Brain microvascular endothelial cell (primary cell): ENCODE measurements at regions not wholly inside any gene's neighbourhood (a gene's known extent, or its start where the extent isn't known, plus 50 kb on each side); places are given as distances from the start of the nearest gene placed in this dataset.

ENCODE experiments used
- DNase-seq: peaks from one replicate; pipeline ENCODE4 v3.0.0-alpha.2; 2020
- H3K27ac ChIP-seq: fragments of 250-450 bp; sonication (Bioruptor Pico); 2 replicates; pipeline ENCODE4 v1.5.1; 2020; ENCODE audit warnings: mild to moderate bottlenecking, moderate library complexity
- H3K27me3 ChIP-seq: fragments of 250-450 bp; sonication (Bioruptor Pico); replicated peaks from 2 replicates; pipeline ENCODE4 v1.5.1; 2020; ENCODE audit warnings: mild to moderate bottlenecking
- H3K36me3 ChIP-seq: fragments of 250-450 bp; sonication (Bioruptor Pico); replicated peaks from 2 replicates; pipeline ENCODE4 v1.5.1; 2020; ENCODE audit warnings: mild to moderate bottlenecking
- H3K4me3 ChIP-seq: 2 replicates; pipeline ENCODE4 v1.5.1; 2011; ENCODE audit warnings: low read depth, mild to moderate bottlenecking, control low read depth, low read length, moderate library complexity
- CTCF ChIP-seq: IDR thresholded peaks from 2 replicates; pipeline ENCODE4 v1.5.1; 2011; ENCODE audit warnings: low read depth, mild to moderate bottlenecking, moderate library complexity, low read length, control low read depth, inconsistent platforms; ENCODE audit errors: missing control alignments
- in situ Hi-C: cut with HindIII; loops from 2 replicates; pipeline ENCODE4 v1.10.0; 2017; ENCODE audit warnings: low sequenced_read_pairs, low pct_ligation_motif_present

- no peak for TF ChIP-seq CTCF
Observed at GRCh38 chr2:48219555-48220436, 94.7 kb upstream of the FOXN2 start.

GRCh38 chr2:48220501-48220900, 94.0 kb upstream of the FOXN2 start:
- no peak for TF ChIP-seq CTCF
- Histone ChIP-seq H3K36me3 (no peaks in the 10 kb centered on the region), H3K27ac (no peak overlapping the region), H3K4me3 (no peak overlapping the region), H3K27me3 (no peaks in the 10 kb centered on the region)
- in situ Hi-C loops, result no loop called here
- no peak for DNase-seq

More at GRCh38 chr2:48219555-48220436, 94.7 kb upstream of the FOXN2 start:
- Histone ChIP-seq H3K36me3 (no peaks in the 10 kb centered on the region), H3K27me3 (no peaks in the 10 kb centered on the region), H3K27ac (no peak overlapping the region), H3K4me3 (no peak overlapping the region)
- in situ Hi-C loops, result no loop called here
- DNase-seq, result no peak

DNA sequence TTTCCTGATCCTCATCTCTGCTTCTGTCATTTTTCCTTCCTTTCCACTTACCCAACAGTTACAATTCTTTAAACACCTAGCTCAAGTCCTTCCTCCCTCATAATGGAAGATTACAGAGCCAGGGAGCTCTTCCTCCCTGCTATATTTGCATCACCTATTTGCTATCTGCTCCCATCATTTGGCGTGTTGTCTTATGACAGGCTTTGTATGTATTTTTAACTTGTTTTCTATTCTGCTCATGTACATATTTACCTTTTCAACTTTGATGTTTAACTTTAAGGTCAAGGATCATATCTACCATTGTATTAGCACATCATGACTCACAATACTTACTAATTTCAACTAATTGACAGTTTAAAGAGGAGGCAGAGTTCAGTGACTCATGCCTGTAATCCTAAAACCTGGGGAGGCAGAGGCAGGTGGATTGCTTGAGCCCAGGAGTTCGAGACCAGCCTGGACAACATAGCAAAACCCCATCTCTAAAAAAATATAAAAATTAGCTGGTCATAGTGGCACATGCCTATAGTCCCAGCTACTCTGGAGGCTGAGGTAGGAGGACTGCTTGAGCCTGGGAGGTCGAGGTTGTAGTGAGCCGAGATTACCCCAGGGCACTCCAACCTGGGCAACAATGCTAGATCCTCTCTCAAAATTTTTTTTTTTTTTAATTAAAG, 92.5 kb upstream of the FOXN2 start:
- in situ Hi-C loops, result no loop called here

GRCh38 chr2:48227617-48228344, 86.7 kb upstream of the FOXN2 start:
- TF ChIP-seq CTCF, result no peak
- no peaks in the 10 kb centered on the region for H3K36me3 ChIP-seq

More for the DNA sequence above, 92.5 kb upstream of the FOXN2 start:
- Histone ChIP-seq H3K27ac (no peak overlapping the region), H3K27me3 (no peaks in the 10 kb centered on the region), H3K36me3 (no peaks in the 10 kb centered on the region), H3K4me3 (no peak overlapping the region)
- no peak for DNase-seq
- TF ChIP-seq CTCF, result no peak

GRCh38 chr2:48228345-48228684, 86.2 kb upstream of the FOXN2 start:
- TF ChIP-seq CTCF, result no peak
- Histone ChIP-seq H3K27me3 (no peaks in the 10 kb centered on the region), H3K36me3 (no peaks in the 10 kb centered on the region), H3K27ac (no peak overlapping the region), H3K4me3 (no peak overlapping the region)
- DNase-seq, result no peak
- in situ Hi-C loops, result no loop called here

More at GRCh38 chr2:48227617-48228344, 86.7 kb upstream of the FOXN2 start:
- no peak for DNase-seq
- H3K27ac ChIP-seq, result no peak overlapping the region
- no peak overlapping the region for H3K4me3 ChIP-seq
- H3K27me3 ChIP-seq, result no peaks in the 10 kb centered on the region
- in situ Hi-C loops, result no loop called here
